ENCODE measurements at regions not wholly inside any gene's neighbourhood (a gene's known extent, or its start where the extent isn't known, plus 50 kb on each side); places are given as distances from the start of the nearest gene placed in this dataset.

GRCh38 chr6:115214283-115214682, 846.4 kb downstream of the FRK start:
- Mint-ChIP-seq H3K9me3 (peaks cover 0 to 10% (median 3%) of the 10 kb centered on the region in 7 donors), H3K27ac (no peak overlapping the region), H3K36me3 (no peaks in the 10 kb centered on the region), H3K4me1 (no peaks in the 10 kb centered on the region), H3K4me3 (no peak overlapping the region), H3K27me3 (ENCODE audit: low read depth in 3 of 3) (no peaks in the 10 kb centered on the region)
- Histone ChIP-seq H3K4me1 (ENCODE audit: control insufficient read depth in 1 of 2, insufficient read depth in 2 of 2, low read length in 2 of 2) (no peaks in the 10 kb centered on the region), H3K9ac (ENCODE audit: insufficient read depth, low read length, poor library complexity, severe bottlenecking) (no peak overlapping the region), H2AFZ (ENCODE audit: insufficient read depth, low read depth, low read length, poor library complexity, severe bottlenecking) (no peak overlapping the region), H3K4me3 (replicated peaks in 1 of 3; ENCODE audit: low read depth in 2 of 3, low read length in 3 of 3) (no peak overlapping the region), H3K36me3 (replicated peaks in 1 of 2; ENCODE audit: control insufficient read depth in 1 of 2, insufficient read depth in 2 of 2, low read length in 2 of 2) (no peaks in the 10 kb centered on the region), H3K27ac (ENCODE audit: low read depth in 1 of 2, low read length in 2 of 2) (no peak overlapping the region), H3K27me3 (ENCODE audit: control insufficient read depth in 2 of 2, insufficient read depth in 2 of 2, low read length in 2 of 2) (no peaks in the 10 kb centered on the region), H4K20me1 (ENCODE audit: insufficient read depth, low read length) (no peaks in the 10 kb centered on the region), H3K9me3 (replicated peaks in 1 of 2; ENCODE audit: control insufficient read depth in 1 of 2, insufficient read depth in 1 of 2, low read length in 2 of 2) (peaks cover 6 to 7% of the 10 kb centered on the region in 2 donors), H3K79me2 (ENCODE audit: insufficient read depth, low read length) (no peaks in the 10 kb centered on the region), H3K4me2 (replicated peaks; ENCODE audit: extremely low read depth, low read length, poor library complexity, severe bottlenecking) (no peak overlapping the region)
- no peak for DNase-seq
- no CpG with 5 or more reads among the region's 1 CpG for WGBS (ENCODE audit: insufficient coverage)
- TF ChIP-seq CTCF (IDR thresholded peaks at IDR 0.05): no peak
- intact Hi-C loops (cut with micrococcal nuclease): no loop called here

GRCh38 chr6:115203381-115203780, 857.3 kb downstream of the FRK start:
- Histone ChIP-seq H3K36me3 (replicated peaks in 1 of 2; ENCODE audit: control insufficient read depth in 1 of 2, insufficient read depth in 2 of 2, low read length in 2 of 2) (no peaks in the 10 kb centered on the region), H3K27me3 (ENCODE audit: control insufficient read depth in 2 of 2, insufficient read depth in 2 of 2, low read length in 2 of 2) (no peaks in the 10 kb centered on the region), H3K9ac (ENCODE audit: insufficient read depth, low read length, poor library complexity, severe bottlenecking) (no peak overlapping the region), H3K4me3 (replicated peaks in 1 of 3; ENCODE audit: low read depth in 2 of 3, low read length in 3 of 3) (no peak overlapping the region), H2AFZ (ENCODE audit: insufficient read depth, low read depth, low read length, poor library complexity, severe bottlenecking) (no peak overlapping the region), H3K9me3 (replicated peaks in 1 of 2; ENCODE audit: control insufficient read depth in 1 of 2, insufficient read depth in 1 of 2, low read length in 2 of 2) (peaks cover 0 to 3% of the 10 kb centered on the region in 2 donors), H3K4me1 (ENCODE audit: control insufficient read depth in 1 of 2, insufficient read depth in 2 of 2, low read length in 2 of 2) (no peaks in the 10 kb centered on the region), H3K4me2 (replicated peaks; ENCODE audit: extremely low read depth, low read length, poor library complexity, severe bottlenecking) (no peak overlapping the region), H3K79me2 (ENCODE audit: insufficient read depth, low read length) (no peaks in the 10 kb centered on the region), H3K27ac (ENCODE audit: low read depth in 1 of 2, low read length in 2 of 2) (no peak overlapping the region), H4K20me1 (ENCODE audit: insufficient read depth, low read length) (no peaks in the 10 kb centered on the region)
- Mint-ChIP-seq H3K27ac (no peak overlapping the region), H3K4me3 (no peak overlapping the region), H3K9me3 (peaks cover 0 to 20% (median 3%) of the 10 kb centered on the region in 7 donors), H3K36me3 (no peaks in the 10 kb centered on the region), H3K27me3 (ENCODE audit: low read depth in 3 of 3) (no peaks in the 10 kb centered on the region), H3K4me1 (no peaks in the 10 kb centered on the region)
- no CpG with 5 or more reads among the region's 4 CpGs for whole genome bisulfite sequencing (ENCODE audit: insufficient coverage)
- intact Hi-C loops (cut with micrococcal nuclease): no loop called here
- no peak for TF ChIP-seq CTCF (IDR thresholded peaks at IDR 0.05)
- DNase-seq: no peak
